ENCODE measurements at regions not wholly inside any gene's neighbourhood (a gene's known extent, or its start where the extent isn't known, plus 50 kb on each side); places are given as distances from the start of the nearest gene placed in this dataset.
"Not testable (repeated sequence)": the region's sequence is repeated elsewhere in the genome, so short reads cannot be mapped to it uniquely, and the experiment has no call there.

GRCh38 chr14:34381304-34381703, 80.7 kb downstream of the SPTSSA start:
- not testable (repeated sequence) for DNase-seq (ENCODE audit: low read depth in 4 of 4, low spot score in 1 of 4)

- no peak for DNase-seq (ENCODE audit: low read depth in 4 of 4, low spot score in 1 of 4)
These were observed 81.6 kb downstream of the SPTSSA start for GRCh38 chr14:34380471-34380845.

GRCh38 chr14:34379816-34380470, 82.1 kb downstream of the SPTSSA start:
- no peak for DNase-seq (ENCODE audit: low read depth in 4 of 4, low spot score in 1 of 4)

- DNase-seq (ENCODE audit: low read depth in 4 of 4, low spot score in 1 of 4), result no peak
These were observed 85.3 kb downstream of the SPTSSA start for GRCh38 chr14:34376649-34377267.

- DNase-seq (ENCODE audit: low read depth in 4 of 4, low spot score in 1 of 4), result no peak
These were observed 86.9 kb downstream of the SPTSSA start for GRCh38 chr14:34374998-34375740.

GRCh38 chr14:34373191-34373590, 88.8 kb downstream of the SPTSSA start:
- DNase-seq (ENCODE audit: low read depth in 4 of 4, low spot score in 1 of 4), result no peak

- DNase-seq (ENCODE audit: low read depth in 4 of 4, low spot score in 1 of 4), result no peak
These were observed 89.3 kb downstream of the SPTSSA start for GRCh38 chr14:34372786-34373185.

GRCh38 chr14:34369648-34370030, 92.4 kb downstream of the SPTSSA start:
- DNase-seq (ENCODE audit: low read depth in 4 of 4, low spot score in 1 of 4), result no peak

- no peak for DNase-seq (ENCODE audit: low read depth in 4 of 4, low spot score in 1 of 4)
These were observed 92.9 kb downstream of the SPTSSA start for GRCh38 chr14:34368971-34369647.

GRCh38 chr14:34368115-34368970, 93.7 kb downstream of the SPTSSA start:
- no peak for DNase-seq (ENCODE audit: low read depth in 4 of 4, low spot score in 1 of 4)

GRCh38 chr14:34365309-34365915, 96.6 kb downstream of the SPTSSA start:
- no peak for DNase-seq (ENCODE audit: low read depth in 4 of 4, low spot score in 1 of 4)

- DNase-seq (ENCODE audit: low read depth in 4 of 4, low spot score in 1 of 4), result no peak
These were observed 97.8 kb downstream of the SPTSSA start for GRCh38 chr14:34364201-34364600.

- no peak for DNase-seq (ENCODE audit: low read depth in 4 of 4, low spot score in 1 of 4)
These were observed 98.3 kb downstream of the SPTSSA start for GRCh38 chr14:34363733-34364134.

- DNase-seq (ENCODE audit: low read depth in 4 of 4, low spot score in 1 of 4), result no peak
These were observed 99.3 kb downstream of the SPTSSA start for GRCh38 chr14:34362641-34363251.

GRCh38 chr14:34361504-34362011, 100.5 kb downstream of the SPTSSA start:
- DNase-seq (ENCODE audit: low read depth in 4 of 4, low spot score in 1 of 4), result no peak

GRCh38 chr14:34359420-34360117, 102.5 kb downstream of the SPTSSA start:
- no peak for DNase-seq (ENCODE audit: low read depth in 4 of 4, low spot score in 1 of 4)

- DNase-seq (ENCODE audit: low read depth in 4 of 4, low spot score in 1 of 4), result no peak
These were observed 105.8 kb downstream of the SPTSSA start for GRCh38 chr14:34356264-34356654.

GRCh38 chr14:34355584-34356263, 106.3 kb downstream of the SPTSSA start:
- DNase-seq (ENCODE audit: low read depth in 4 of 4, low spot score in 1 of 4), result no peak

- DNase-seq (ENCODE audit: low read depth in 4 of 4, low spot score in 1 of 4), result no peak
These were observed 107.5 kb downstream of the SPTSSA start for GRCh38 chr14:34354556-34354955.

Measured in stimulated activated CD4-positive, alpha-beta T cell treated with anti-CD3 and anti-CD28 coated beads, Interleukin-1b, Interleukin-23, amount 100 ng/mL, for 24 hours (primary cell).